ENCODE measurements at regions not wholly inside any gene's neighbourhood (a gene's known extent, or its start where the extent isn't known, plus 50 kb on each side); places are given as distances from the start of the nearest gene placed in this dataset.

DNA sequence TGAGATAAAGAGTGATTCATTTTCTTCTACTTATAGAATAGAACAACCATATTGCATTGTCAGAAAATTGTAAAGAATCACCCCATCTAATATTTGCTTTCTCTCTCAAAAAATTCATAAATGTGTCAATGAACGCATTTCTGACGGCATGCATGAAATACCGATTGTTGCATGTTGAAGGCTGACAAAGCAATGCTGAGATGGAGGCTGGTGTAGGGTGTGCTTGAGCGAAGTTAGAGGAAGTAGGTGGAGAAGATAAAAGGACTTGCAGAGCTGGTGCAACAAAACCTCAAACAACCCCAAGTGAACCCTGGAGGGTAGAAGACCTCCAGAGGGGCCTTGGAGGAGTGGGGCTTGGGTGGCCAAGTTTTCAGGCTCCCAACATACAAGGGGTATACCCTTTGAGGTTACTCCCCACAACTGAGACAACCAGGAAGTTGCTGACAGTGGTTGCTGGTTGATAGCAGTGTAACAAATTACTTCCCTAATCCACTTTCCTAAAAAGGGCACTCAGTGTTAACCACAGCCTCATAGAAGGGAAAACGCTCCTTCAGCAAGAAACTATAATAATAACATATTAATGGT, 452.7 kb downstream of the NLGN4X start:
- SMC1A ChIA-PET (ENCODE audit: uncharacterized antibody, unreplicated experiment): no interaction called here
- Histone ChIP-seq H3K79me2 (ENCODE audit: control insufficient read depth, insufficient read depth, low read length) (no peaks in the 10 kb centered on the region), H2AFZ (ENCODE audit: control insufficient read depth, low read depth, low read length) (no peak overlapping the region), H4K20me1 (ENCODE audit: control insufficient read depth, insufficient read depth) (no peaks in the 10 kb centered on the region), H3K4me1 (ENCODE audit: control insufficient read depth, insufficient read depth, low read length) (no peaks in the 10 kb centered on the region), H3K36me3 (ENCODE audit: control insufficient read depth in 2 of 2, insufficient read depth in 2 of 2, low read length in 1 of 2) (no peaks in the 10 kb centered on the region), H3K9ac (ENCODE audit: control insufficient read depth, insufficient read depth, low read length) (no peak overlapping the region), H3K4me2 (ENCODE audit: control insufficient read depth, insufficient read depth) (no peak overlapping the region), H3K27me3 (replicated peaks in 1 of 2; ENCODE audit: control insufficient read depth in 2 of 2, insufficient read depth in 2 of 2, low read length in 1 of 2) (no peaks in the 10 kb centered on the region), H3K4me3 (no peak overlapping the region), H3K9me3 (replicated peaks; ENCODE audit: control insufficient read depth, insufficient read depth, low read length) (no peaks in the 10 kb centered on the region), H3K27ac (ENCODE audit: control insufficient read depth, insufficient read depth) (no peak overlapping the region)
- DNase-seq (ENCODE audit: low read depth, low spot score) (no peak), FAIRE-seq (no peak), ATAC-seq (no peak)
- RAD21 ChIA-PET (ENCODE audit: unreplicated experiment): no interaction called here
- in situ Hi-C loops (cut with MboI): no loop called here
- TF ChIP-seq, protein P1, sequence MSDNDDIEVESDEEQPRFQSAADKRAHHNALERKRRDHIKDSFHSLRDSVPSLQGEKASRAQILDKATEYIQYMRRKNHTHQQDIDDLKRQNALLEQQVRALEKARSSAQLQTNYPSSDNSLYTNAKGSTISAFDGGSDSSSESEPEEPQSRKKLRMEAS (IDR thresholded peaks at IDR 0.05; ENCODE audit: low read depth, low read length): no peak
- TF ChIP-seq TBL1XR1 (IDR thresholded peaks at IDR 0.05; ENCODE audit: low read depth, low read length) (no peak), ATF7 (IDR thresholded peaks at IDR 0.05; ENCODE audit: low read depth) (no peak), KAT2A (conservative IDR thresholded peaks at IDR 0.05; ENCODE audit: control insufficient read depth, low read depth, low read length) (no peak), BMI1 (IDR thresholded peaks at IDR 0.05; ENCODE audit: borderline replicate concordance) (no peak), CTCF (IDR thresholded peaks at IDR 0.05 in 2 of 3, conservative IDR thresholded peaks at IDR 0.05 in 1 of 3; ENCODE audit: control insufficient read depth in 2 of 3, extremely low read depth in 1 of 3, insufficient read depth in 1 of 3, low read depth in 3 of 3, low read length in 3 of 3) (no peak), TCF7 (IDR thresholded peaks at IDR 0.05; ENCODE audit: borderline replicate concordance) (no peak), SREBF2 (IDR thresholded peaks at IDR 0.05; ENCODE audit: low read length) (no peak), ETV6 (conservative IDR thresholded peaks at IDR 0.05 in 1 of 2, IDR thresholded peaks at IDR 0.05 in 1 of 2; ENCODE audit: borderline replicate concordance in 1 of 2, low read depth in 1 of 2) (no peak), SMC3 (IDR thresholded peaks at IDR 0.05; ENCODE audit: borderline replicate concordance, low read length) (no peak), NBN (IDR thresholded peaks at IDR 0.05) (no peak), IKZF1 (conservative IDR thresholded peaks at IDR 0.05) (no peak), MEF2B (IDR thresholded peaks at IDR 0.05; ENCODE audit: partially characterized antibody, poor library complexity, severe bottlenecking) (no peak), STAT1 (conservative IDR thresholded peaks at IDR 0.05) (no peak)
- TF ChIP-seq, protein P2, sequence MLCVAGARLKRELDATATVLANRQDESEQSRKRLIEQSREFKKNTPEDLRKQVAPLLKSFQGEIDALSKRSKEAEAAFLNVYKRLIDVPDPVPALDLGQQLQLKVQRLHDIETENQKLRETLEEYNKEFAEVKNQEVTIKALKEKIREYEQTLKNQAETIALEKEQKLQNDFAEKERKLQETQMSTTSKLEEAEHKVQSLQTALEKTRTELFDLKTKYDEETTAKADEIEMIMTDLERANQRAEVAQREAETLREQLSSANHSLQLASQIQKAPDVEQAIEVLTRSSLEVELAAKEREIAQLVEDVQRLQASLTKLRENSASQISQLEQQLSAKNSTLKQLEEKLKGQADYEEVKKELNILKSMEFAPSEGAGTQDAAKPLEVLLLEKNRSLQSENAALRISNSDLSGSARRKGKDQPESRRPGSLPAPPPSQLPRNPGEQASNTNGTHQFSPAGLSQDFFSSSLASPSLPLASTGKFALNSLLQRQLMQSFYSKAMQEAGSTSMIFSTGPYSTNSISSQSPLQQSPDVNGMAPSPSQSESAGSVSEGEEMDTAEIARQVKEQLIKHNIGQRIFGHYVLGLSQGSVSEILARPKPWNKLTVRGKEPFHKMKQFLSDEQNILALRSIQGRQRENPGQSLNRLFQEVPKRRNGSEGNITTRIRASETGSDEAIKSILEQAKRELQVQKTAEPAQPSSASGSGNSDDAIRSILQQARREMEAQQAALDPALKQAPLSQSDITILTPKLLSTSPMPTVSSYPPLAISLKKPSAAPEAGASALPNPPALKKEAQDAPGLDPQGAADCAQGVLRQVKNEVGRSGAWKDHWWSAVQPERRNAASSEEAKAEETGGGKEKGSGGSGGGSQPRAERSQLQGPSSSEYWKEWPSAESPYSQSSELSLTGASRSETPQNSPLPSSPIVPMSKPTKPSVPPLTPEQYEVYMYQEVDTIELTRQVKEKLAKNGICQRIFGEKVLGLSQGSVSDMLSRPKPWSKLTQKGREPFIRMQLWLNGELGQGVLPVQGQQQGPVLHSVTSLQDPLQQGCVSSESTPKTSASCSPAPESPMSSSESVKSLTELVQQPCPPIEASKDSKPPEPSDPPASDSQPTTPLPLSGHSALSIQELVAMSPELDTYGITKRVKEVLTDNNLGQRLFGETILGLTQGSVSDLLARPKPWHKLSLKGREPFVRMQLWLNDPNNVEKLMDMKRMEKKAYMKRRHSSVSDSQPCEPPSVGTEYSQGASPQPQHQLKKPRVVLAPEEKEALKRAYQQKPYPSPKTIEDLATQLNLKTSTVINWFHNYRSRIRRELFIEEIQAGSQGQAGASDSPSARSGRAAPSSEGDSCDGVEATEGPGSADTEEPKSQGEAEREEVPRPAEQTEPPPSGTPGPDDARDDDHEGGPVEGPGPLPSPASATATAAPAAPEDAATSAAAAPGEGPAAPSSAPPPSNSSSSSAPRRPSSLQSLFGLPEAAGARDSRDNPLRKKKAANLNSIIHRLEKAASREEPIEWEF (IDR thresholded peaks at IDR 0.05; ENCODE audit: insufficient replicate concordance, low read depth, low read length): no peak
- POLR2A ChIA-PET: no interaction called here
- CTCF ChIA-PET: no interaction called here
- 3% methylated on average over 5 of the region's 5 CpGs for WGBS (ENCODE audit: insufficient coverage, insufficient replicate concordance, low lambda C conversion rate, missing lambda C conversion rate)
- BruUV-seq (replicated peaks): no TSS peak
- intact Hi-C loops (cut with micrococcal nuclease; ENCODE audit: unreplicated experiment): no loop called here

All from GM12878 (cell line).